HG03139 (cell line): ENCODE measurements at regions not wholly inside any gene's neighbourhood (a gene's known extent, or its start where the extent isn't known, plus 50 kb on each side); places are given as distances from the start of the nearest gene placed in this dataset.
"Not testable (repeated sequence)": the region's sequence is repeated elsewhere in the genome, so short reads cannot be mapped to it uniquely, and the experiment has no call there.

Experiments
- ATAC-seq: cut with Tn5 transposase; IDR thresholded peaks from one replicate; pipeline ENCODE4 v1.9.1; 2021; ENCODE audit not compliant: unreplicated experiment

DNA sequence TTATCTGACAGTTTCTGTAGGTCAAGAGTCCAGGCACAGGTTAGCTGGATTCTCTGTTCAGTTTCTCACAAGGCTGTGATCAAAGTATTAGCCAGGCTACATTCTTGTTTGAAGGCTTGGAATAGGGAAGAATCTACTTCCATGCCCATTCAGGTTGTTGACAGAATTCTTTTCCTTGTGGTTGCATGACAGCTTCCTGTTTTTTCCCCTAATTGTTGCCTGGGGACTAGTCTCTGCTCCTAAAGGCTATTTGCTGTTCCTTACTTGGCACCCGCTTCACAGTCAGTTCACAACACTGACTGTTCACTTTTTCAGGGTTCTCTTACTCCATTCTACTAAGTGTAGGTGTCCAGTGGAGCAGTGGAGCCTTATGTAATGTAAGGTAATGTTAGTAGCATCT lies 115.4 kb upstream of the GBE1 start:
- no peak for ATAC-seq

GRCh38 chr3:81874738-81875137 lies 113.3 kb upstream of the GBE1 start:
- ATAC-seq = no peak

DNA sequence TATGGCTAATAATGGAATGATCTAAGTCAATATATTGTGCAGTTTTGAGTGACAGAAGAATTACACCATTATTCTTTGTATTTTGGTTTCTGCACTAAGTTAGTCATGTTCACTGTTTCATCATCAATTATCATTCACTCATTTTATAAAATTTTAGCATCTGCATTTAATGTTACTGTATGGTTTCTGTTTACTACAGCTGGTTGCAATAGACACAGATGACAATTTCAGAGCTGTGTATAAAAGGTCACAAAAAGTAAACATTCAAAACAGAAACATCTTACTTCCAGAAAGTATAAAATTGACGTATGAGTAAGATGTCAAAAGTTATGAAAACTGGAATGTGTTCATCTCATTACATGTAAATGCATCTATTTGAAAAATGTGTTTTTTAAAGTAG lies 111.1 kb upstream of the GBE1 start:
- ATAC-seq = no peak

- no peak for ATAC-seq
Observed at GRCh38 chr3:81871358-81872155, 110.1 kb upstream of the GBE1 start.

- ATAC-seq = no peak
Observed at GRCh38 chr3:81869382-81869781, 107.9 kb upstream of the GBE1 start.

GRCh38 chr3:81868597-81868996 lies 107.2 kb upstream of the GBE1 start:
- ATAC-seq = no peak

GRCh38 chr3:81867875-81868274 lies 106.4 kb upstream of the GBE1 start:
- ATAC-seq = no peak

DNA sequence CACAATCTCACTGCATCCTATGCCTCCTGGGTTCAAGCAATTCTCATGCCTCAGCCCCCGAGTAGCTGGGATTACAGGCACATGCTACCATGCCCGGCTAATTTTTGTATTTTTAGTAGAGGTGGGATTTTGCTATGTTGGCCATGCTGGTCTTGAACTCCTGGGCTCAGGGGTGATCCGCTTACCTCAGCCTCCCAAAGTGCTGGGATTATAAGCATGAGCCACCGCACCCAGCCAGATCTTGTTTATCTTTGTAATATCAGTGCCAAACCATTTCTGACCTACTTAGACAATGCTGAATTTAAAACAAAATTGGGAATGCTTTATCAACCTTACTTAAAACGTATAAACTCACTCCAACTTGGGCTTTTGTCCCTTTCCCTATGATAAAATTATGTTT lies 103.7 kb upstream of the GBE1 start:
- ATAC-seq = not testable (repeated sequence)

- ATAC-seq = no peak
Observed at GRCh38 chr3:81864272-81864671, 102.8 kb upstream of the GBE1 start.

DNA sequence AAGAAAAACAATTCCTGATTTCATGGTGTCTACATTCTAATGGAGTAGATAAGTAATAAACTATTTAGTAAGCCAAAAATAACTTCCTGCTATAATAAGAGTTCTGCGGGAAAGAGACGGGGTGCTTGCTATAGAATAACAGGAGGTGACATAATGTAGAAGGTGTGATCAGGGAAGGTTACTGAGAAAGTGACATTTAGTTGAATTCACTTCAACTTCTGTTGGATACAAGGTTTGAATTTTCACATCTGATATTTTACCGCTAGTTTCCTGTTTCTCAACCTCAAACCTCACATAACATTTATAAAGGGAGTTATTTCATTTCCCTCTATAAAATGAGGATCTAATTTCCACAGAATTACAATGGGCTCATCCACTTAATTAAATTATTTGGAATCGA lies 102.3 kb upstream of the GBE1 start:
- no peak for ATAC-seq

- no peak for ATAC-seq
Observed at GRCh38 chr3:81861593-81861992, 100.1 kb upstream of the GBE1 start.

DNA sequence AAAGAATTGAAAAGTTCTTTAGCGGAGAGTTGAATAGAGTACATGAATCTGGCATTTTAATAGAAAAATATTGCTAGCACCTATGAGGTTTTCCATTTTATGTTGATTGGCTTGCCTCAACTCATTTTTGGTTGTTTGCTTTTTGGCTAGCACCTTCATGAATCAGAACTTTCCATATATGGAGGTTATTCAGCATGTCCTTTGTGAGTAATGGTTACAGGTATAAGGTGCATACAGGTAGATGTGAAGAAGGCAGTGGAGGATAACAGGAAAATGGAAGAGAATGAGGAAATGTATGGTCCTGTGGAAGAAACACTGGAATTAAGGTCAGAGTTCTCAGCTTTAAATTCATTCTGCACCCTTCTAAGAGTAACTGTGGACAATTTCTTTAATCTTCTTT lies 98.1 kb upstream of the GBE1 start:
- ATAC-seq = no peak

- ATAC-seq = no peak
Observed at GRCh38 chr3:81853431-81853830, 92.0 kb upstream of the GBE1 start.

DNA sequence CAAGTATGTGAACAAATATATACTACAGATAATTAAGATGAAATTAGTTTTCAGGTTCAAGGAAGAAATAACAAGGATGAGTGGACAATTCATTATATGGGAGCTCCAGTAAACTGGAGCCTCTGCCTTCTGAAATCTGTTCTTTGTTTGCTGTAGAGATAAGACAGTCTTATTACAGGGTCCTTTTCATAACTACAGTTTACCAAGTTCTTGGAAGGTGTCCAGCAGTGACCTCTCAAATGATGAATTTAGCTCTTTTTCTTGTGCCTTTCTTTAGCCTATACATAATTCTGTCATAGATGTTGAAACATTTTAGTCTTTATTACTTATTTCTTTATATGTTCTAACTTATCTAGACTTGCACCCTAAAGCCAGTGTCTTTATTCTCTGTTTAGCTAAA lies 89.7 kb upstream of the GBE1 start:
- ATAC-seq = no peak

- no peak for ATAC-seq
Observed at GRCh38 chr3:81846988-81847387, 85.5 kb upstream of the GBE1 start.

- ATAC-seq = no peak
Observed at GRCh38 chr3:81841540-81841939, 80.1 kb upstream of the GBE1 start.

GRCh38 chr3:81839504-81840094 lies 78.2 kb upstream of the GBE1 start:
- no peak for ATAC-seq

GRCh38 chr3:81838457-81838856 lies 77.0 kb upstream of the GBE1 start:
- ATAC-seq = no peak

DNA sequence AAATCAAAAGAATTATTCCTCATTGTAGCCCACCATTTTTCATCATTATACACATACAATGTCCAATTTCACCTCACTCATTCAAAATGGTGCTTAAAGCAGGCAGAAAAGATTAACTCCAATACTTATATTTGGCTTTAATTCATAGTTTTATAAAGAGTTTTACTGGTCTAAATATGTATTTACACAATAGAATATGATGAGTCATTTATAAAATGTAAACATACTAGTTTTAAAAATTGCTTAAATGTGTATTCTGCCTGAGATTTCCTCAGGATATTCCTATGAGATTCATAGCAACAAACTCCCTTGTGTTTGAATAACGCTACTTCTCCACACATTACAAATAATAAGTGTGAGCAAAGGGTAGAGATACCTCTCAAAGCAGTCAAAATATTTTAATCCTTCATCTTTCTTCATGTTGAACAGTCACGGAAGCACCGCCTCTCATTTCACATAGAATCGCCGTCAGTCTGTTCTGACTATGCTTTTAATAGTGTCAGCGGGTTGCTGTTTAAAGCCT lies 75.7 kb upstream of the GBE1 start:
- ATAC-seq = no peak

DNA sequence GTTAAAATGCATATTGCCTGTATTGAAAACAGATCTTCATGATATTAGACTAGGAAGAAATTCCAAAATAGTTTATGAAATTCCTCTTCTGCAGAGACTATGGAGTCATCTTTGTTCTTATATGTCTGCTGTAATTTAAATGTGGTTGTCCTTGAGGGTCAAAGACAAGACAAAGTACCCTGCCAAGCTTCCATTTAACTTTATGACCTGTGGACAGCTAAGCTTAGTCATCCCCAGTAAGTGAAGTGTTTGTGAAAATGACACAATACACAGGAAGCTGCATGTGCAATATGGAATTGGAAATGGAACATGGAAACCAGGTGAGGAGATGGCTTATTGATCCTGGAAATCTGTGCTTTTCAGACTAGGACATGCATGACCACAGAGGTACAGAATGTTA lies 68.5 kb upstream of the GBE1 start:
- ATAC-seq = no peak

GRCh38 chr3:81829272-81829671 lies 67.8 kb upstream of the GBE1 start:
- ATAC-seq = not testable (repeated sequence)

- peak; percentile 94 for ATAC-seq
Observed at GRCh38 chr3:81823882-81824395, 62.5 kb upstream of the GBE1 start.
